Gastroesophageal sphincter (tissue), 4 donors: ENCODE measurements at regions not wholly inside any gene's neighbourhood (a gene's known extent, or its start where the extent isn't known, plus 50 kb on each side); places are given as distances from the start of the nearest gene placed in this dataset.

Experiments used
- ATAC-seq: fragments of 150-250 bp; one replicate; pipeline ENCODE4 v1.9.1; 2016; ENCODE audit warnings: mild to moderate bottlenecking, moderate library complexity
- H3K27ac ChIP-seq, 4 donors: fragments of 200-600 bp; sonication (generic) in 3 of 4; 1 replicate in 3 of 4; 2 replicates in 1 of 4; pipeline ENCODE4 v1.5.1; 2016 to 2019
- H3K27me3 ChIP-seq: fragments of 200-600 bp; sonication (generic); one replicate; pipeline ENCODE4 v1.5.1; 2019
- H3K36me3 ChIP-seq, 2 donors: fragments of 200-600 bp; sonication (generic); one replicate each; pipeline ENCODE4 v1.5.1; 2019; ENCODE audit warnings: control low read depth in 1 of 2
- H3K4me1 ChIP-seq, 3 donors: fragments of 200-600 bp; sonication (generic); 1 replicate in 2 of 3; 2 replicates in 1 of 3; pipeline ENCODE4 v1.5.1; 2016 to 2019; ENCODE audit warnings: control low read depth in 2 of 3
- H3K4me3 ChIP-seq, 2 donors: fragments of 200-600 bp; sonication (generic); one replicate each; pipeline ENCODE4 v1.5.1; 2019; ENCODE audit warnings: mild to moderate bottlenecking in 1 of 2, moderate library complexity in 1 of 2
- H3K9me3 ChIP-seq, 3 donors: fragments of 200-600 bp; sonication (generic); one replicate each; pipeline ENCODE4 v1.5.1; 2017 to 2019; ENCODE audit warnings: control low read depth in 2 of 3
- EP300 ChIP-seq: sonication (generic); formaldehyde crosslinking; IDR thresholded peaks from one replicate; pipeline ENCODE4 v1.6.1; 2017; ENCODE audit warnings: antibody characterized with exemption, mild to moderate bottlenecking
- POLR2A ChIP-seq, 2 donors: fragments of 450-650 bp; IDR thresholded peaks; one replicate each; pipeline ENCODE4 v1.6.1; 2017; ENCODE audit warnings: antibody characterized with exemption in 2 of 2, mild to moderate bottlenecking in 2 of 2, moderate library complexity in 1 of 2
- POLR2AphosphoS5 ChIP-seq: sonication (generic); formaldehyde crosslinking; IDR thresholded peaks from one replicate; pipeline ENCODE4 v1.6.1; 2017; ENCODE audit warnings: antibody characterized with exemption
- WGBS, 2 donors: methylation state at CpG; one replicate each; pipeline ENCODE4 v1.1.5; 2018; ENCODE audit warnings: low coverage in 1 of 2; 5-methylcytosine and 5-hydroxymethylcytosine counted together
- TF ChIP-seq, protein P1 (sequence below), 4 experiments: fragments of 200-600 bp in 2 of 4; fragments of 450-650 bp in 2 of 4; sonication (generic) in 1 of 4; IDR thresholded peaks; one replicate each; pipeline ENCODE4 v1.5.1; 2017 to 2019; ENCODE audit warnings: antibody characterized with exemption in 4 of 4, mild to moderate bottlenecking in 2 of 4, moderate library complexity in 2 of 4

DNA sequence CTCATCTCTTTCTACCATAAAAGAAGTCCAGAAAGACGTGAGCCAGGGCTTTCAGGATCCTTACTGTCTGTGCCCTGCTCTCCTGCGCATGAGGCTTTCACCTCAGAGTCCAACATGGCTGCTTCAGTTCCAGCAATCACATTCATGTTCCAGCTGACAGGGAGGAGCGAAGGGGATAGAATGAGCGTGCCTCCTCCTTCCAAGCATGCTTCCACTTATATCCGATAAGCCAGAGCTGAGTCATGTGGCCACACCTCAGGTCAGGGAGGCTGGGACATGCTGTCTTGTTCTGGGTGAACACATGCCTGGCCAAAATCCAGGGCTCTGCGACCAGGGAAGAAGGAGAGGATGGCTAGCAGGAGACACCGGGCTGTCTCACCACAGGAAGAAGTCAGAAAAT is 248.2 kb downstream of the SKAP2 start:
- no peak for TF ChIP-seq POLR2AphosphoS5
- TF ChIP-seq POLR2A (IDR thresholded peaks at IDR 0.05), result no peak
- TF ChIP-seq, protein P1, sequence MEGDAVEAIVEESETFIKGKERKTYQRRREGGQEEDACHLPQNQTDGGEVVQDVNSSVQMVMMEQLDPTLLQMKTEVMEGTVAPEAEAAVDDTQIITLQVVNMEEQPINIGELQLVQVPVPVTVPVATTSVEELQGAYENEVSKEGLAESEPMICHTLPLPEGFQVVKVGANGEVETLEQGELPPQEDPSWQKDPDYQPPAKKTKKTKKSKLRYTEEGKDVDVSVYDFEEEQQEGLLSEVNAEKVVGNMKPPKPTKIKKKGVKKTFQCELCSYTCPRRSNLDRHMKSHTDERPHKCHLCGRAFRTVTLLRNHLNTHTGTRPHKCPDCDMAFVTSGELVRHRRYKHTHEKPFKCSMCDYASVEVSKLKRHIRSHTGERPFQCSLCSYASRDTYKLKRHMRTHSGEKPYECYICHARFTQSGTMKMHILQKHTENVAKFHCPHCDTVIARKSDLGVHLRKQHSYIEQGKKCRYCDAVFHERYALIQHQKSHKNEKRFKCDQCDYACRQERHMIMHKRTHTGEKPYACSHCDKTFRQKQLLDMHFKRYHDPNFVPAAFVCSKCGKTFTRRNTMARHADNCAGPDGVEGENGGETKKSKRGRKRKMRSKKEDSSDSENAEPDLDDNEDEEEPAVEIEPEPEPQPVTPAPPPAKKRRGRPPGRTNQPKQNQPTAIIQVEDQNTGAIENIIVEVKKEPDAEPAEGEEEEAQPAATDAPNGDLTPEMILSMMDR (IDR thresholded peaks at IDR 0.05), result no peak
- TF ChIP-seq EP300, result no peak
- WGBS, 2 donors, result 74 to 93% methylated on average over 2 to 6 of the region's 7 CpGs
- Histone ChIP-seq H3K27ac (no peak overlapping the region), H3K27me3 (no peaks in the 10 kb centered on the region), H3K9me3 (no peaks in the 10 kb centered on the region), H3K4me1 (no peaks in the 10 kb centered on the region), H3K4me3 (no peak overlapping the region), H3K36me3 (no peaks in the 10 kb centered on the region)
- no peak for ATAC-seq

DNA sequence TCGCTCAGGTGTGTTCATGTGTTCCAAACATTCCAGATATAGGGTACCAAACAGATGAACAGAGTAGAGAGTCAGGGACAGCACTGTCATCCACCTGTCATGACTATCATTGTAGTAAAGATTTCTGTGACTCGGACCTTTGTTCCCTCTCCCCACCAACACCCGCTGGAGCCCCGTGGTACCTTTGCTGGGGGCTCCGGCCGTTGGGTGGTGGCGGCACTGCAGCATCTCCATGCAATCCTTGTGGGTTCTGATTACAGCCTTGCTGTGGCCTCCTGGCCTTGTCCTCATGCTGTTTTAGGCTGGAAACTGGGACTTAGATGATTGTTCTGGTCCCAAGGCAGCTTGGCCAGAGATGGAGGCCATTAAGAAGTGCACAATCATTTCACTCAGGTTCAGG is 247.3 kb downstream of the SKAP2 start:
- TF ChIP-seq, protein P1 (IDR thresholded peaks at IDR 0.05), result no peak
- TF ChIP-seq POLR2A (IDR thresholded peaks at IDR 0.05), result no peak
- TF ChIP-seq EP300, result no peak
- no peak for TF ChIP-seq POLR2AphosphoS5
- no peaks in the 10 kb centered on the region for H3K9me3 ChIP-seq
- ATAC-seq, result no peak
- no peak overlapping the region for H3K4me3 ChIP-seq
- H3K27me3 ChIP-seq, result no peaks in the 10 kb centered on the region
- H3K36me3 ChIP-seq, result no peaks in the 10 kb centered on the region
- no peak overlapping the region for H3K27ac ChIP-seq
- 87 to 100% methylated on average over 1 to 7 of the region's 7 CpGs for WGBS, 2 donors
- H3K4me1 ChIP-seq, result no peaks in the 10 kb centered on the region
